DMS53 treated with DMSO at 0.1 percent for 48 hours (cell line): ENCODE measurements at regions not wholly inside any gene's neighbourhood (a gene's known extent, or its start where the extent isn't known, plus 50 kb on each side); places are given as distances from the start of the nearest gene placed in this dataset.
"Not testable (repeated sequence)": the region's sequence is repeated elsewhere in the genome, so short reads cannot be mapped to it uniquely, and the experiment has no call there.

Experiments used
- DNase-seq: peaks from one replicate; lab custom pipeline; 2025; ENCODE audit not compliant: unreplicated experiment; lab: John Stamatoyannopoulos, UW

DNA sequence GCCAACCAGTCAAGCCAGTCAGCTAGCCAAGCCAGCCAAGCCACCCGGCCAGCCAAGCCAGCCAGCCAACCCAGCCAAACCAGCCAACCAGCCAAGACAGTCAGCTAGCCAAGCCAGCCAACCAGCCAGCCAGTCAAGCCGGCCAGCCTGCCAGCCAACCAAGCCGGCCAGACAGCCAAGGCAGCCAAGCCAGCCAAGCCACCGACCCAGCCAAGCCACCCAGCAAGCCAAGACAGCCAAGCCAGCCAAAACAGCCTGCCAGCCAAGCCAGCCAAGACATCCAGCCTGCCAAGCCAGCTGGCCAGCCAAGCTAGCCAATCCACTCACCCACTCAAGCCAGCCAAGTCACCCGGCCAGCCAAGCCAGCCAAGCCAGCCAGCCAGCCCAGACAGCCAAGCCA is 1599.2 kb downstream of the RPIA start:
- not testable (repeated sequence) for DNase-seq

DNA sequence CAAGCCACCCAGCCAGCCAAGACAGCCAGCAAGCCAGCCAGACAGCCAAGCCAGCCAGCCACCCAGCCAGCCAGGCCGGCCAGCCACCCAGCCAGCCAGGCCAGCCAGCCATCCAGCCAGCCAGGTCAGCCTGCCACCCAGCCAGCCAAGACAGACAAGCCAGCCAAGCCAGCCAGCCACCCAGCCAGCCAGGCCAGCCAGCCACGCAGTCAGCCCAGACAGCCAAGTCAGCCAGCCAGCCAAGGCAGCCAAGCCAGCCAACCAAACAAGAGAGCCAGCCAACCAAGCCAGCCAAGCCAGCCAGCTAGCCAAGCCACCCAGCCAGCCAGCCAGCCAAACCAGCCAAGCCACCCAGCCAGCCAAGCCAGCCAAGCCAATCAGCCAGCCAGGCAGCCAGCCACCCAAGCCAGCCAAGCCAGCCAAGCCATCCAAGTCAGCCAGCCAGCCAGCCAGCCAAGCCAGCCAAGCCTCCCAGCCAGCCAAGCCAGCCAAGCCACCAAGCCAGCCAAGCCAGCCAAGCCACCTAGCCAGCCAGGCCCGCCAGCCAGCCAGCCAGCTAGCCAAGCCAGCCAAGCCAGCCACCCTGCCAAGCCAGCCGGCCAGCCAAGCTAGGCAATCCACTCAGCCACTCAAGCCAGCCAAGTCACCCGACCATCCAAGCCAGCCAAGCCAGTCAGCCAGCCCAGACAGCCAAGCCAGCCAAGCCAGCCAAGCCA is 1599.9 kb downstream of the RPIA start:
- DNase-seq = not testable (repeated sequence)

- not testable (repeated sequence) for DNase-seq
Measured at GRCh38 chr2:90291934-90292333, 1600.5 kb downstream of the RPIA start.

DNA sequence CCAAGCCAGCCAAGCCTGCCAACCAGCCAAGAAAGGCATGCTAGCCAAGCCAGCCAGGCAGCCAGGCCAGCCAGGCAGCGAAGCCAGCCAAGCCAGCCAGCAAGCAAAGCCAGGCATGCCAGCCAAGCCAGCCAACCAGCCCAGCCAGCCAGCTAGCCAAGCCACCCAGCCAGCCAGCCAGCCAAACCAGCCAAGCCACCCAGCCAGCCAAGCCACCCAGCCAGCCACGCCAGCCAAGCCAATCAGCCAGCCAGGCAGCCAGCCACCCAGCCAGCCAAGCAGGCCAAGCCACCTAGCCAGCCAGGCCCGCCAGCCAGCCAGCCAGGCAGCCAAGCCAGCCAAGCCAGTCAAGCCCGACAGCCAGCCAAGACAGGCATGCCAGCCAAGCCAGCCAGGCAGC is 1601.0 kb downstream of the RPIA start:
- DNase-seq = not testable (repeated sequence)

GRCh38 chr2:90293224-90293623 is 1601.8 kb downstream of the RPIA start:
- not testable (repeated sequence) for DNase-seq

DNA sequence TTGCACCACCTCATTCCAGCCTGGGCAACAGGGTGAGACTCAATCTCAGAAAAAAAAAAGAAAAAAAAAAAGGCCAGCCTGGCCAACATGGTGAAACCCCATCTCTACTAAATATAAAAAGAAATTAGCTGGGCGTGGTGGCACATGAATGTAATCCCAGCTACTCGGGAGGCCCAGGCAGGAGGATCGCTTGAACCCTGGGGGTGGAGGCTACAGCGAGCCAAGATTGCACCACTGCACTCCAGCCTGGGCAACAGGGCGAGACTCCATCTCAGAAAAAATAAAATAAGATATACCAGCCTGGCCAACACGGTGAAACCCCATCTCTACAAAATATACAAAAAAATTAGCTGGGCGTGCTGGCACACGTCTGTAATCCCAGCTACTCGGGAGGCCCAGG is 1602.3 kb downstream of the RPIA start:
- not testable (repeated sequence) for DNase-seq

DNA sequence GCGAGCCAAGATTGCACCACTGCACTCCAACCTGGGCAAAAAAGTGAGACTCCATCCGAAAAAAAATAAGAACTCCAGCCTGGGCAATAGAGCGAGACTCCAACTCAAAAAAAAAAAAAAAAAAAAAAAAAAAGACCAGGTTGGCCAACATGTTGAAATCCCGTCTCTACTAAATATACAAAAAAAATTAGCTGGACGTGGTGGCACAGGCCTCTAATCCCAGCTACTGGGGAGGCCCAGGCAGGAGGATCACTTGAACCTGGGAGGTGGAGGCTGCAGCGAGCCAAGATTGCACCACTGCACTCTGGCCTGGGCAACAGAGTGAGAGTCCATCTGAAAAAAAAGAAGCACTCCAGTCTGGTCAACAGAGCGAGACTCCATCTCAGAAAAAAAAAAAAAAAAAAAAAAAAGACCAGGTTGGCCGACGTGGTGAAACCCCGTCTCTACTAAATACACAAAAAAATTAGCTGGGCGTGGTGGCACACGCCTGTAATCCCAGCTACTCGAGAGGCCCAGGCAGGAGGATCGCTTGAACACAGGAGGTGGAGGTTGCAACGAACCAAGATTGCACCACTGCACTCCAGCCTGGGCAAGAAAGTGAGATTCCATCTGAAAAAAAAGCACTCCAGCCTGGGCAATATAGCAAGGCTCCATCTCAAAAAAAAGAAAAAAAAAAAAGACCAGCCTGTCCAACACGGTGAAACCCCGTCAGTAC is 1603.7 kb downstream of the RPIA start:
- DNase-seq = not testable (repeated sequence)

- DNase-seq = not testable (repeated sequence)
Measured at GRCh38 chr2:90296484-90296777, 1605.0 kb downstream of the RPIA start.

GRCh38 chr2:90297701-90298100 is 1606.2 kb downstream of the RPIA start:
- not testable (repeated sequence) for DNase-seq

- DNase-seq = not testable (repeated sequence)
Measured at GRCh38 chr2:90298126-90298755, 1606.8 kb downstream of the RPIA start.

DNA sequence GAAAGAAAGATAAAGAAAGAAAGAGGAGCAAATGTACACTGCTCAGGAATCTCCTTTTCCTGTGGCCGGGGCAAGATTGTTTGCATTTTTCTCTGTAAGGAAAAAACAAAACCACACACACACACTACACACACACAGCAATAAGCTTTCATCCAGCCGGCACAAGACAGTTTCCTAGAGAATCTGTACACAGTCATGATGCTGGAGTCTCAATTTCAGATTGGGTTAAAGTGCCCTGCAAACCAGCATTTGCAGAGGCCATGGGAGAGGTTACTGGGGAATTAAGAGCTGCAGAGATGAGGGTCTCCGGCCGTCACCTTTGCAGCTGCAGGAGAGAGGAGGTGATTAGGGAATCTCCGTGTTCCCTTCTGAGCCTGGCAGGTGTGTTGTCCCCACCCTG is 1607.5 kb downstream of the RPIA start:
- not testable (repeated sequence) for DNase-seq

DNA sequence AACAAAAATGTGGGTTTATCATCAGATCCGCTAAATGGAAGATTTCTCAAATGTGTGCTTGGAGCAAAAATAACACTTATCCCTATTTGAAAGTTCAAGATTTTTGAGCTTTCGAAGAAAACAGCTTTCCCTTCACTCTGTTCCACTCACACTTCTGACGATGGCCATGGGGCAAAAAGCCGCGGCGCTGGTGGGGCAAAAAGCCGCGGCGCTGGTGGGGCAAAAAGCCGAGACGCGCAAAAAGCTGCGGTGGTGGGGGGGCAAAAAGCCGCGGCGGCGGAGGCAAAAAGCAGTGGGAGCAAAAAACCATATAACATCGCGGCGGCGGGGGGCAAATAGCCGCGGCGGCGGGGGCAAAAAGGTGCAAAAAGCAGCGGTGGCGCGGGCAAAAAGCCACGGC is 1631.5 kb downstream of the RPIA start:
- not testable (repeated sequence) for DNase-seq

- DNase-seq = not testable (repeated sequence)
Measured at GRCh38 chr2:90323612-90324558, 1632.4 kb downstream of the RPIA start.

DNA sequence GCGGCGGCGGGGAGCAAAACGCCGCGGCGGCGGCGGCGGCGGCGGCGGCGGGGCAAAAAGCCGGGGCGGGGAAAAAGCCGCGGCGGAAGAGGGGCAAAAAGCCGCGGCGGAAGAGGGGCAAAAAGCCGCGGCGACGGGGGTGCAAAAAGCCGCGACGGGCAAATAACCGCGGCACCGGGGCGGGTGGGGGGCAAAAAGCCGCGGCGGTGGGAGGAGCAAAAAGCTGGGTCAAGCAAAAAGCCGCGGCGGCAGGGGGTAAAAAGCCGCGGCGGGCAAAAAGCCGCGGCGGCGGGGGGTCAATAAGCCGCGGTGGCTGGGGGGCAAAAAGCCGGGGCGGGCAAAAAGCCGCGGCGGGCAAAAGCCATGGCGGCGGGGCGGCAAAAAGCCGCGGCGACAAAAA is 1633.2 kb downstream of the RPIA start:
- not testable (repeated sequence) for DNase-seq

DNA sequence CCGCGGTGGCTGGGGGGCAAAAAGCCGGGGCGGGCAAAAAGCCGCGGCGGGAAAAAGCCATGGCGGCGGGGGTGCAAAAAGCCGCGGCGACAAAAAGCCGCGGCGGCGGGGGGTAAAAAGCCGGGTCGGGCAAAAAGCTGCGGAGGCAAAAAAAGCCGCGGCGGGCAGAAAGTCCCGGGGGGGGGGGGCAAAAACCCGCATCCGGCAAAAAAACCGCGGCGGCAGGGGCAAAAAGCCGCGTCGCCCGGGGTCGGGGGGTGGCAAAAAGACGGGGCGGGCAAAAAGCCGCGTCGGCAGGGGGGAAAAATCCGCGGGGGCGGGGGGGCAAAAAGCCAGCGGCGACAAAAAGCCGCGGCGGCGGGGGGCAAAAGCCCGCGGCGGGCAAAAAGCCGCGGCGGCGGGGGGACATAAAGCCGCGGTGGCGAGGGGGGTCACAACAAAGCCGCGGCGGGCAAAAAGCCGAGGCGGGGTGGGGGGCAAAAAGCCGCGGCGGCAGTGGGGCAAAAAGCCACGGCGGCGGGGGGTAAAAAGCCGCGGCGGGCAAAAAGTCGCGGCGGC is 1634.4 kb downstream of the RPIA start:
- DNase-seq = not testable (repeated sequence)

GRCh38 chr2:90355546-90355945 is 1664.1 kb downstream of the RPIA start:
- DNase-seq = not testable (repeated sequence)

DNA sequence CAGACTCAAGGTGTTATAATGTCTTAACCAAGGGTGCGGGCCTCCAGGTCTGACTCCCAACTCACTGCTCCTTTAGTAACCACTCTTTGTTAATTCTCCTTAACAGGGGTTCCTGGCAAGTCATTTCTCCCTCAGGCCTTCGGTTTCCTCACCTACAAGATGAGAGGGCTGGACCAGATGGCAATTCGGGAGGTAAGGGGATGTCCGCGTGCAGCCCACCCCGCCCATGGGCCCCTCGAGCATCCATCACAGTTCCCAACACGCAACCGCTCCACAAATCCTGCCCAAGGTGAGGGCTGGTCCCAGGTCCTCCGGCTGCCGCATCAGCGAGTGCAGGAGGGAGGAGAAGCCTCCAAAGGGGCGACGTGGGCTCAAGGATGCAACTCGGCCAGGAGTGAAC is 1667.9 kb downstream of the RPIA start:
- DNase-seq = not testable (repeated sequence)

DNA sequence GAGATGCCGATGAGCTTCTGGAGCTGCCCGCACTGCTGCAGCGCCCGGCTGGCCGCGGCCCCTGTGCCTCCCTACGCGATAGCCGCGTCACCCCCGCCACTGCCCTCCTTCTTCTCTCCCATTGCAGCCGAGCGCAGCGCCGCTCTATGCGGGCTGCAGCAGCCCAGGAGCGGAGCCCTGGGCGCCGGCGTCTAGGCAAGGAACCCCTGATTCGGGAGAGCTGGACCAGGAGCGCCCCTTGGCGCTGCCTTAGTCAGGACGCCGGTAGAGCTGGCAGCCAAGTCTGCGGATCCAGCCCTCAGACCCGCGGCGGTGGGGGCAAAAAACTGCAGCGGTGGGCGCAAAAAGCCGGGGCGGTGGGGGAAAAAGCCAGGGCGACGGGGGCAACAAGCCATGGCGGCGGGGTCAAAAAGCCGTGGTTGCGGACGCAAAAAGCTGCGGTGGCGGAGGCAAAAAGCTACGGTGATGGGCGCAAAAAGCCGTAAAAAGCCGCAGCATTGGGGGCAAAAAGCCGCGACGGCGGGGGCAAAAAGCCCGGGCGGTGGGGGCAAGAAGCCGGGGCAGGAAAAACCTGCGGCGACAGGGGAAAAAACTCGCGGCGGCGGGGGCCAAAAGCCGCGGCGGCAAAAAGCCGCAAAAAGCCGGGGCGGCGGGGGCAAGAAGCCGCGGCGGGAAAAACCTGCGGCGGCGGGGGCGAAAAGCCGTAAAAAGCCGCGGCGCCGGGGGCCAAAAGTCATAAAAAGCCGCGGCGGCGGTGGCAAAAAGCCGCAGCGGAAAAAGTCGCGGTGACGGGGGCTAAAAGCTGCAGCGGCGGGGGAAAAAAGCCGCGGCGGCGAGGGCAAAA is 1668.6 kb downstream of the RPIA start:
- DNase-seq = not testable (repeated sequence)

DNA sequence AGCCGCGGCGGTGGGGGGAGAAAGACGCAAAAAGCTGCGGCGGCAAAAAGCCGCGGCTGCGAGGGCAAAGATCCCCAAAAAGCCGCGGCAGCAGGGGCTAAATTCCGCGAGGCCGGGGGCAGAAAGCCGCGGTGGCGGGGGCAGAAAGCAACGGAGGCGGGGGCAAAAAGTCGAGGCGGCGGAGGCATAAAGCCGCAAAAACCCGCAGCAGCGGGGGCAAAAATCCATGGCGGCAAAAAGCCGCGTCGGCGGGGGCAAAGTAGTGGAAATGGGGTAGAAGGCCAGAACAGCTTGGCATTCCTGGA is 1669.2 kb downstream of the RPIA start:
- not testable (repeated sequence) for DNase-seq
